GM13977 (cell line): ENCODE measurements at regions not wholly inside any gene's neighbourhood (a gene's known extent, or its start where the extent isn't known, plus 50 kb on each side); places are given as distances from the start of the nearest gene placed in this dataset.

ENCODE experiments used
- DNase-seq: peaks from one replicate; pipeline ENCODE4 v3.0.0; 2012; ENCODE audit warnings: low spot score
- in situ Hi-C: fragments of 300-500 bp; cut with MboI; formaldehyde crosslinking; loops from one replicate; pipeline ENCODE4 v1.12.0; 2022; ENCODE audit warnings: low sequenced_read_pairs, low pct_unique_long_range_greater_than_20kb, mixed read lengths, inconsistent platforms; ENCODE audit not compliant: unreplicated experiment
- TF ChIP-seq, protein P1 (sequence below): IDR thresholded peaks from 2 replicates; pipeline ENCODE4 v1.5.1; 2012; ENCODE audit warnings: mild to moderate bottlenecking, control low read depth; ENCODE audit not compliant: insufficient read depth; ENCODE audit errors: extremely low read depth, missing control alignments

GRCh38 chr7:42337225-42337905 lies 100.4 kb upstream of the GLI3 start:
- in situ Hi-C loops = no loop called here
- DNase-seq = no peak
- TF ChIP-seq, protein P1, sequence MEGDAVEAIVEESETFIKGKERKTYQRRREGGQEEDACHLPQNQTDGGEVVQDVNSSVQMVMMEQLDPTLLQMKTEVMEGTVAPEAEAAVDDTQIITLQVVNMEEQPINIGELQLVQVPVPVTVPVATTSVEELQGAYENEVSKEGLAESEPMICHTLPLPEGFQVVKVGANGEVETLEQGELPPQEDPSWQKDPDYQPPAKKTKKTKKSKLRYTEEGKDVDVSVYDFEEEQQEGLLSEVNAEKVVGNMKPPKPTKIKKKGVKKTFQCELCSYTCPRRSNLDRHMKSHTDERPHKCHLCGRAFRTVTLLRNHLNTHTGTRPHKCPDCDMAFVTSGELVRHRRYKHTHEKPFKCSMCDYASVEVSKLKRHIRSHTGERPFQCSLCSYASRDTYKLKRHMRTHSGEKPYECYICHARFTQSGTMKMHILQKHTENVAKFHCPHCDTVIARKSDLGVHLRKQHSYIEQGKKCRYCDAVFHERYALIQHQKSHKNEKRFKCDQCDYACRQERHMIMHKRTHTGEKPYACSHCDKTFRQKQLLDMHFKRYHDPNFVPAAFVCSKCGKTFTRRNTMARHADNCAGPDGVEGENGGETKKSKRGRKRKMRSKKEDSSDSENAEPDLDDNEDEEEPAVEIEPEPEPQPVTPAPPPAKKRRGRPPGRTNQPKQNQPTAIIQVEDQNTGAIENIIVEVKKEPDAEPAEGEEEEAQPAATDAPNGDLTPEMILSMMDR = no peak

DNA sequence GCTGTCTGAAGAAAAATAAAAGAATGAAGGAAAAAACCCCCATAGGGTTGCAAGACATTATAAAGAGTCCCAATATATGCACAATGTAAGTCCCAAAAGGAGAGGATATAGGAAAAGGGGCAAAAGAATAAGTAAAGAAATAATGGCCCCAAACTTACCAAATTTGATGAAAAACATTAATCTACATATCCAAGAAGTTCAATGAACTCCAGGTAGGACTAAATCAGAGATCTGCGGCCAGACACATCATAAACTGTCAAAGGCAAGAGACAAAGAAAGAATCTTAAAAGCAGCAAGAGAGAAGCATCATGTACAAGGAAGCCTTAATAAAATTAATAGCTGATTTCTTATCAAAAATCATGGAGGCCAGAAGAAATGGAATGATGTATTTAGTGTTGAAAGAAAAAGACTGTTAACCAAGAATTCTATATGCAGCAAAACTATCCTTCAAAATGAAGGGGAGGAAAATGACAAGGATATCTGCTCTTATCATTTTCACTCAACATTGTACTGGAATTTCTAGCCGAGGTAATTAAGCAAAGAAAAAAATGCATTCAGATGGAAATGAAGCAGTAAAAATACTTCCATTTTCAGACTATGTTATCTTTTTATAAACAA lies 95.7 kb upstream of the GLI3 start:
- in situ Hi-C loops = no loop called here
- TF ChIP-seq, protein P1 = no peak
- DNase-seq = no peak

- no peak for DNase-seq
- in situ Hi-C loops = no loop called here
- TF ChIP-seq, protein P1 = no peak
Observed at GRCh38 chr7:42319631-42320030, 82.6 kb upstream of the GLI3 start.

- DNase-seq = no peak
- TF ChIP-seq, protein P1 = no peak
- in situ Hi-C loops = no loop called here
Observed at GRCh38 chr7:42315631-42316030, 78.6 kb upstream of the GLI3 start.

- no peak for DNase-seq
- in situ Hi-C loops = no loop called here
- TF ChIP-seq, protein P1 = no peak
Observed at GRCh38 chr7:42315103-42315502, 78.1 kb upstream of the GLI3 start.

DNA sequence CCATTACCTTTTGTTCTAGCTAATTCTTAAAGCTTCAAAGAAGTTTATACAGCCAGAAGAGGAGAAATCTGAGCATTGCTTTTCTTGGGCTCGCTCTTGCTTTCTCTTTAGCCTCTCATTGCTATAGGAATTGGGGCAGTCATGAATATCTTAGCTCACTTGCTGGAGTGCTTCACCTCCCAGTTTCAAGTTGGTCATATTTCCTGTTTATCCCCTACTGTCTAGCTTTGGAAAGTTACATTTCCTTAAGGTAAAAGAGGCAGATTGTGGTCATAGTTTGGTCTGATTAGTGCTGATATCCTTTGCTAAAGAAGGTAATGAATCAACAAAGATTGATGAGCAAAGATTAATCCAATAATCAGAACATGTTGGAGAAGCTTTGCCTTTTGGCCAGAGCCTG lies 77.7 kb upstream of the GLI3 start:
- in situ Hi-C loops = no loop called here
- TF ChIP-seq, protein P1 = no peak
- no peak for DNase-seq
